Activated T-cell treated with anti-CD3 and anti-CD28 coated beads, Interleukin-2, amount 50 U/mL, for 4 hours (primary cell): ENCODE measurements at regions not wholly inside any gene's neighbourhood (a gene's known extent, or its start where the extent isn't known, plus 50 kb on each side); places are given as distances from the start of the nearest gene placed in this dataset.

Experiments
- ATAC-seq, 2 donors: fragments of 200-7000 bp; cut with Tn5 transposase; one replicate each; pipeline ENCODE4 v1.10.0; 2021
- DNase-seq: peaks from one replicate; pipeline ENCODE4 v3.0.0-alpha.2; 2020
- H3K27me3 Mint-ChIP-seq: one replicate; pipeline ENCODE4 v1.8.0; 2021; ENCODE audit warnings: low read depth, mixed read lengths
- H3K36me3 Mint-ChIP-seq: one replicate; pipeline ENCODE4 v1.8.0; 2022; ENCODE audit warnings: mixed read lengths; ENCODE audit not compliant: insufficient read depth
- H3K4me1 Mint-ChIP-seq: one replicate; pipeline ENCODE4 v1.8.0; 2021; ENCODE audit warnings: low read depth, mixed read lengths
- H3K4me3 Mint-ChIP-seq: one replicate; pipeline ENCODE4 v1.8.0; 2021; ENCODE audit warnings: mild to moderate bottlenecking, moderate library complexity, mixed read lengths
- H3K9me3 Mint-ChIP-seq: one replicate; pipeline ENCODE4 v1.8.0; 2021; ENCODE audit warnings: mixed read lengths

DNA sequence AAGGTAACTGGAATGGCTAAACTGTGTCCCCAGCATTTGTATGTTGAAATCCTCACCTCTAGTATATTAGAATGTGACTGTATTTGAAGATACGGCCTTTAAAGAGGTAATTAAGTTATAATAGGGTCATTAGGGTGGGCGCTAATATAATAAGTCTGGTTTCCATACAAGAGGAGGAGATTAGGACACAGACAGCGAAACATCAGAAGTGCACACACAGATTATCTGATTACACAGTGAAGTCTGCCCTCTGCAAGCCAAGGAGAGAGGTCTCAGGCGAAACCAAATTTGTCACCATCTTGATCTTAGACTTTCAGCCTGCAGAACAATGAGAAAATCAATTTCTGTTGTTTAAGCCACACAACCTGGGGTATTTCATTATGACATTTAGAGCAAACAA, 2233.1 kb downstream of the MRPL39 start:
- DNase-seq (no peak), ATAC-seq (no peak)
- H3K4me1 Mint-ChIP-seq, result no peaks in the 10 kb centered on the region
- peaks cover 3% of the 10 kb centered on the region for H3K9me3 Mint-ChIP-seq
- no peaks in the 10 kb centered on the region for H3K36me3 Mint-ChIP-seq
- no peaks in the 10 kb centered on the region for H3K27me3 Mint-ChIP-seq
- H3K4me3 Mint-ChIP-seq, result no peak overlapping the region

DNA sequence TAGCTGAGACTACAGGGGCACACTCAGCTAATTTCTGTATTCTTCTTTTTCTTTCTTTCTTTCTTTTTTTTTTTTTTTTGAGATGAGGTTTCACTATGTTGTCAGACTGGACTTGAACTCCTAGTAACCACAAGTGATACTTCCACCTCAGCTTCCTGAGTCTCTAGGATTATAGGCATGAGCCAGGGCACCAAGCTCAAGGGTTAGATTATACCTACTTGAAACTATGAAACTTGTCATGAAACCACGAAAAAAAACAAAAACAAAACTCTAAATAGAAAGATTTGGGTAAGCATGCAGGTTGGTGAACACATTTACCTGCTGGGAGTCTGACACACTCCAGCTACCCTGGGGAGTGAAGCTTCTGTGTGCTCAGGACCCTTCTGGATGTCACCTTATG, 2250.4 kb downstream of the MRPL39 start:
- DNase-seq (no peak), ATAC-seq (no peak)
- H3K4me1 Mint-ChIP-seq, result no peaks in the 10 kb centered on the region
- peaks cover 4% of the 10 kb centered on the region for H3K9me3 Mint-ChIP-seq
- no peaks in the 10 kb centered on the region for H3K27me3 Mint-ChIP-seq
- no peak overlapping the region for H3K4me3 Mint-ChIP-seq
- no peaks in the 10 kb centered on the region for H3K36me3 Mint-ChIP-seq

DNA sequence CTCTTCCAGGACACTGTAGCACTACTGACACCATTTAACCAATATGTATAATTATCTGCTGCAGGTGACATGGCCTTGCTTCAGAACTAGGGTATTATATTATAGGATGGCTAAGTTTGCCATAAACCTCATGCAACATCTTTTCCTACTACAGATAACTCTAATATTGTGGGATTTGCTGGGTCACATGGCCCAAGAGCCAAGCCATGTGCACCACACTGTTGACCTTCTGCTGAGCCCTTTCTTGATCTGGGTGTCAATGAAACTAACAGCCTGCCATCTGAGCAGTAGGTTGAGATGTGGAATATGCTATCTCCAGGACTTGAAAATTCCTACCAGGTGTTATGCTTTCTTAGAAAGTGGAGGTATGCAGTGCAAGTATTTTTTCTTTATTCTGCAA, 2291.1 kb downstream of the MRPL39 start:
- no peaks in the 10 kb centered on the region for H3K4me1 Mint-ChIP-seq
- H3K4me3 Mint-ChIP-seq, result no peak overlapping the region
- DNase-seq (no peak), ATAC-seq (no peak)
- H3K36me3 Mint-ChIP-seq, result no peaks in the 10 kb centered on the region
- no peaks in the 10 kb centered on the region for H3K27me3 Mint-ChIP-seq
- peaks cover 5% of the 10 kb centered on the region for H3K9me3 Mint-ChIP-seq

DNA sequence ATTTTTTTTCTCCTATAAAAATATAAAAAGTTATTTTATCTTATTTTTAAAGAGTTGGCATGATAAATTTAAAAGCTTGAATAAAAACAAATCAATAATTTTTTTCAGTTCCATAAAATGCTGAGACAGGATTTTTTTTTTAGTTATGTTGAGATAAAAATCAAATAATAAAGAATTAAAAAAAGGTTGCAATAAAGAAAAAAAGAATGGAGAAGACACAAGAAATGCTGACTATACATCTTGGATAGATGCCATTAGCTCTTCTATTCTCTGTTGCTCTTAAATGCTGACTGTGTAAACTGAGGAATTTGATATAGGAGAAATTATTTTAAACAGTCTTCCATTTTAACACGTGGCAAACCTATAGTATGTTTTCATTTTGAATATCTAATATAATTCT, 2298.5 kb downstream of the MRPL39 start:
- Mint-ChIP-seq H3K9me3 (peaks cover 9% of the 10 kb centered on the region), H3K4me1 (no peaks in the 10 kb centered on the region), H3K4me3 (no peak overlapping the region), H3K27me3 (no peaks in the 10 kb centered on the region), H3K36me3 (no peaks in the 10 kb centered on the region)
- no peak for ATAC-seq
- DNase-seq, result no peak

DNA sequence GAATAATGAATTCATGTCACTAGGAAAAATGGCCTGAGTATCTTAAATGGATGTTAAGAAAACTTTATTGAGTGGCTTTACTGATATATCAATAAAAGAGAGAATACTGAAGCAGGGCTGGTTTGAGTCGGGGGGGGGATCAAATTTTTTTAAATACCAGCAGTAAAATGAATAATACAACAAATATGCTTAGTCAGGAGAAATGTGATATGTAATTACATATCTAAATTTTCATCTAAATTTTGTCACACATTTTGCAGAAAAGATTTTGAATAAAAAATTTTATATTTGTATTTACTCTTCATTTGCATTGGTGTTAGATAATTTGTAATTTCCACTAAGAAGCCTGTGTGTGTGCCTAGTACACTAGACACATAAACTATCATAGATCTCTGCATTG, 2300.2 kb downstream of the MRPL39 start:
- Mint-ChIP-seq H3K36me3 (no peaks in the 10 kb centered on the region), H3K4me1 (no peaks in the 10 kb centered on the region), H3K4me3 (no peak overlapping the region), H3K9me3 (peaks cover 7% of the 10 kb centered on the region), H3K27me3 (no peaks in the 10 kb centered on the region)
- DNase-seq (no peak), ATAC-seq (no peak)

DNA sequence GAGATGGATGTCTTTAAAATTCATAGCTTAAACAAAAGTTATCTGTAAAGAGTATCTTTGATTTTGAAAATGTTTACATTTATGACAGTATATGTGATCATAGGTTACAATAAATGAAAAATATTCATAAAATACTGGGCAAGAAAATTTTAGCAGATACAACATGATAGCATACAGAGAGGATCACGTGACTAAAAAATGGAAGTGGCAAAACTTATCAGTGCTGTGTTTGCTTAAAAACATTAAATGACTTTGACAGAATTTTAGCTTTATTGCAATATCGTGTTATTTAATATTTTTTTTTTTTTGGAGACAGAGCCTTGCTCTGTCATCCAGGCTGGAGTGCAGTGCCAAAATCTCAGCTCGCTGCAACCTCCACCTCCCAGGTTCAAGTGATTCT, 2294.1 kb downstream of the NCAM2 start:
- peaks cover 23% of the 10 kb centered on the region for H3K9me3 Mint-ChIP-seq
- no peak for DNase-seq
- H3K36me3 Mint-ChIP-seq, result no peaks in the 10 kb centered on the region
- H3K4me3 Mint-ChIP-seq, result no peak overlapping the region
- no peak for ATAC-seq
- no peaks in the 10 kb centered on the region for H3K27me3 Mint-ChIP-seq
- H3K4me1 Mint-ChIP-seq, result no peaks in the 10 kb centered on the region

DNA sequence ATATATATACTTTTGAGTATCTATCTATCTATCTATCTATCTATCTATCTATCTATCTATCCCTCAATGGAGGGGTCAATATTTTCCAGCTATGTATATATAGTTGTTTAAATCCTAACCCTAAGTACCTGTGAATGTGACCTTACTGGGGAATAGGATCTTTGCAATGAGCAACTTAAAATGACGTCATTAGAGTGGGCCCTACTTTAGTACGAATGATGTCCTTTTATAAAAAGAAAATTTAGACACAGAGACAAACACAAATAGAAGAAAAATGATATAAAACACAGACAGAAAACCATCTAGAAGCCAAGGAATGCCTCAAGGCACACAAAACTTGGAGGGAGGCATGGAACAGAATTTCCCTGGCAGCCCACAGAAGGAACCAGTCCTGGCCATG, 2283.7 kb downstream of the NCAM2 start:
- H3K4me3 Mint-ChIP-seq, result no peak overlapping the region
- H3K36me3 Mint-ChIP-seq, result no peaks in the 10 kb centered on the region
- H3K9me3 Mint-ChIP-seq, result peaks cover 7% of the 10 kb centered on the region
- no peak for ATAC-seq
- no peak for DNase-seq
- H3K4me1 Mint-ChIP-seq, result no peaks in the 10 kb centered on the region
- H3K27me3 Mint-ChIP-seq, result no peaks in the 10 kb centered on the region

DNA sequence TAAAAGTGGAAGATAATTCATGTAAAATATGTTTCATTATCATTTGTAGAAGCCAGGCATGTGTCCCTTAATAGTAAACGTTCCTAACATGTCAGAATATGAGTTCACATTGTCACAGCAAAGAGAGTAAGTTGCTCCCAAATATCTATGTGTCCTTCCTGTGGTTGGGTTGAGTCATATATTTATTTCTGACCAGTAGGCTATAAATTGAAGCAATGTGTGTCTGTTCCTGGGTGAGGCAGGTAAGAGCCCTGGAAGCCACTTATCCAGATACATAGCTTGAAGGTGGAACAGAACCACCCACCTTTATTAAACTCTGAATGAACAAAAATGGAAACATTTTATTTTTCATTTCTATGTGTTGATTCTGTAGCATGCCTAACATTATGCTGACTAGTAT, 2251.6 kb downstream of the NCAM2 start:
- H3K9me3 Mint-ChIP-seq, result peaks cover 6% of the 10 kb centered on the region
- no peaks in the 10 kb centered on the region for H3K27me3 Mint-ChIP-seq
- ATAC-seq, result no peak
- DNase-seq, result no peak
- H3K4me1 Mint-ChIP-seq, result no peaks in the 10 kb centered on the region
- H3K4me3 Mint-ChIP-seq, result no peak overlapping the region
- no peaks in the 10 kb centered on the region for H3K36me3 Mint-ChIP-seq

DNA sequence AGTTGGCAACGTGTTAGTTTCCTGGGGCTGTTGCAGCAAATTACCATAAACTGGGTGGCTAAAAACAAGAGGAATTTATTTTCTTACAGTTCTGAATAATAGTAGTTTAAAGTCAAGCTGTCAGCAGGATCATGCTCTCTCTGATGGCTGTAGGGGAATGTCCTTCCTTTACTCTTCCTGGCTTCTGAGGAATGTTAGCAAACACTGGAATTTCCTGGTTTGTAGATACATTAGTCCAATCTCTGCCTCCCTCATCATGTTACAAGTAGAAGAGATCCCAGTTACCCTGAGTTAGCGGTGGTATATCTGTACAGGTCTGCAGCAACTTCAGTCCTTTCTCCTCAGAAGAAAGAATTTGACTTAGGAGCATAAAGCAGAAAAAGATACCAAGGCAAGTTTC, 2249.1 kb downstream of the NCAM2 start:
- DNase-seq, result no peak
- Mint-ChIP-seq H3K36me3 (no peaks in the 10 kb centered on the region), H3K4me3 (no peak overlapping the region), H3K4me1 (no peaks in the 10 kb centered on the region), H3K9me3 (peaks cover 3% of the 10 kb centered on the region), H3K27me3 (no peaks in the 10 kb centered on the region)
- no peak for ATAC-seq

DNA sequence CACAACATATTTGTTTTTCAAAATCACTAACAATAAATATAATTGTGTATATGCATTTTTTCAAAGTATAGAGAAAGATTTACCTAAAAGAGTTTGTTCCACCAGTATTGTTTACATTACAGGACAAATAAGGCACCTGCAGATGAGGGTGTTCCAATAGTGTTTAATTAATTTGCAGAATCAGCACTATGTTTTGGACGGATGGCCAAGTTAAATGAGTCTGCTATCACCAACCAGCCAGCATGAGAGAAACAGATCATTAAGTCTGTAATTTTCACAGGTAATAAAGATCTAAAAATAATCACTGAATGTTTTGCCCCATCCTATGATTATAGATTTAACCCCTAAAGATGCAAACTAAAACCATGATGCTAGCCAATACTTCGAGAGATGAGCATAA, 2247.0 kb downstream of the NCAM2 start:
- DNase-seq (no peak), ATAC-seq (no peak)
- Mint-ChIP-seq H3K36me3 (no peaks in the 10 kb centered on the region), H3K4me3 (no peak overlapping the region), H3K4me1 (no peaks in the 10 kb centered on the region), H3K27me3 (no peaks in the 10 kb centered on the region), H3K9me3 (peaks cover 3% of the 10 kb centered on the region)

DNA sequence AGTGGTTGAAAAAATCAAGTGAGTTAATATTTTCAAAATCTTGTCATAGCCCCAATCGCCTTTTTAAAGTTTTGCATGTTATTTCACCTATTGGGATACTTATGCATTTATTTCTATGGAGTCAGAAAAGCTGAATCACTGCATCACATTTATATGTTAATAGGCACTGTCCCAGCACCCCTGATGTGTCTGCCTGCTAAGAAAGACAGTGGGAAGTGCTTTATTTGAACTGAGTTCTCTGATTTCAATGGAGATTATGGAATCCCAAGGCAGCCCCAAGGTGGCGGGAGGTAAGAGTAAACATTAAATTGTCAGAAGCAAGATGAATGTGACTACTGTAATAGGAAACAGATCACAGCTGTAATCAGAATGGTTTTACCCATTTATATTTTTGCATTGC, 2225.7 kb downstream of the NCAM2 start:
- DNase-seq (no peak), ATAC-seq (no peak)
- Mint-ChIP-seq H3K9me3 (no peaks in the 10 kb centered on the region), H3K36me3 (no peaks in the 10 kb centered on the region), H3K4me3 (no peak overlapping the region), H3K4me1 (no peaks in the 10 kb centered on the region), H3K27me3 (no peaks in the 10 kb centered on the region)

DNA sequence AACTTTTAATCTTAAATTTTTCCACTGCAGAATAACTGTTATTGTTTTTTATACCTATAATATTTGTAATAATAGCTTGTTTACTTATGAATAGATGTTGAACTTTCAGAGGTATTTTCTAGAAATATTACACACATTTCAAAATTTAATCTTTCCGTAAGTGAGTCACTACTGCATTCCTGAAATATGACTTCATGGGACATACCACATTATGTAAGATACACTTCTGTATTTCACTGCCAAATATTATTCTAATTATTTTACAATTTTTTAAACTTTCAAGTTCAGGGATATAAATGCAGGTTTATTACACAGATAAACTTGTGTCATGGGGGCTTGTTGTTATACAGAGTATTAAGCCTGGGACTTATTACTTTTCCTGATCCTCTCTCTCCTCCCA, 2220.5 kb downstream of the NCAM2 start:
- ATAC-seq (no peak), DNase-seq (no peak)
- no peaks in the 10 kb centered on the region for H3K36me3 Mint-ChIP-seq
- no peaks in the 10 kb centered on the region for H3K4me1 Mint-ChIP-seq
- H3K27me3 Mint-ChIP-seq, result no peaks in the 10 kb centered on the region
- peaks cover 8% of the 10 kb centered on the region for H3K9me3 Mint-ChIP-seq
- no peak overlapping the region for H3K4me3 Mint-ChIP-seq

DNA sequence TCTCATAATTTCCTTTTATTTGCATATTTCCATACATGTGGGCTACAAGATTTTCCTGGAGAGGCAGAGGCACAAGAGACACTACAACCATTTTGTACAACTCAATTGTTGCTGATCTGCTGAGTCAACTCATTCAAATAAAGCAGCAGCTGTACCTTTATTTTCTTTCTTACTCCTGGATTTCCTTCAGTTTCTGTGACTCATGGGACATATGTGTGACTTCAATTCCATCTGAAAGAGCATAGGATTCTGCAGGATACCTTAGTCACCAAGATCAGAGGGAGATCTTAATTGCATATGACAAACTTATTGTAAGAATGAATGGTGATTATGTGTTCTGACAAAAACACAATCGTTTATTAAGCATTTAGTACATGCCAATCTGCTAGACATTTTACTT, 2219.4 kb downstream of the NCAM2 start:
- no peak for ATAC-seq
- Mint-ChIP-seq H3K36me3 (no peaks in the 10 kb centered on the region), H3K4me1 (no peaks in the 10 kb centered on the region), H3K9me3 (peaks cover 11% of the 10 kb centered on the region), H3K27me3 (no peaks in the 10 kb centered on the region), H3K4me3 (no peak overlapping the region)
- no peak for DNase-seq

DNA sequence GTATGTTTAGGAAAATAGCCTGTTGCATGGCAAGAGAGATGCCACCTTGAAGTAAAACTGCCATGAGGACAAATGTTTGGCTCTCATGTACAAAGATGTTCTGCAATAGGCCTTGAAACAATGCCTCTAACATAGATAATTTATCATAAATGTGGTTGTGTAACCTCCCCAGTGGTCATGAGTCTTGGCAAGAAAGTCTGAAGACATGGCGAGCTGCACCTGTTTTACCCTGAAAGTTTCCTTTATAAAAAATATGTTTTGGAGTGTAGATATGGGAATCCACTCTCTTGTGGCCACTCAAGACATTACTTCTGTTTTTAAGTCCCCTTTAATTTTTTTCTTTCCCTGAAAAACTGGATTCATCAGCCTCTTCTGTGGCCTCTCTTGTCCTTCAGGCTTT, 2217.1 kb downstream of the NCAM2 start:
- Mint-ChIP-seq H3K4me1 (no peaks in the 10 kb centered on the region), H3K27me3 (no peaks in the 10 kb centered on the region), H3K36me3 (no peaks in the 10 kb centered on the region), H3K4me3 (no peak overlapping the region), H3K9me3 (peaks cover 16% of the 10 kb centered on the region)
- ATAC-seq (no peak), DNase-seq (no peak)
